T-helper 2 cell treated with Interferon-gamma antibody and Interleukin-4, amounts not matched to agents 5 μg/mL and 100 μg/mL, for 36 hours (primary cell): ENCODE measurements at regions not wholly inside any gene's neighbourhood (a gene's known extent, or its start where the extent isn't known, plus 50 kb on each side); places are given as distances from the start of the nearest gene placed in this dataset.

Source experiments
- DNase-seq: peaks from one replicate; pipeline ENCODE4 v3.0.0; 2021; ENCODE audit warnings: low spot score
- H3K27ac Mint-ChIP-seq: one replicate; pipeline ENCODE4 v1.8.0; 2021; ENCODE audit warnings: mild to moderate bottlenecking, mixed read lengths
- H3K27me3 Mint-ChIP-seq: one replicate; pipeline ENCODE4 v1.8.0; 2021; ENCODE audit warnings: low read depth, mixed read lengths
- H3K36me3 Mint-ChIP-seq: one replicate; pipeline ENCODE4 v1.8.0; 2021; ENCODE audit warnings: low read depth, mixed read lengths
- H3K4me1 Mint-ChIP-seq: one replicate; pipeline ENCODE4 v1.8.0; 2021; ENCODE audit warnings: low read depth, mixed read lengths
- H3K4me3 Mint-ChIP-seq: one replicate; pipeline ENCODE4 v1.8.0; 2022; ENCODE audit warnings: mild to moderate bottlenecking, moderate library complexity, mixed read lengths
- H3K9me3 Mint-ChIP-seq: one replicate; pipeline ENCODE4 v1.8.0; 2021; ENCODE audit warnings: mixed read lengths

- H3K9me3 Mint-ChIP-seq: peaks cover 49% of the 10 kb centered on the region
- no peak for DNase-seq
- H3K4me1 Mint-ChIP-seq: no peaks in the 10 kb centered on the region
- no peak overlapping the region for H3K4me3 Mint-ChIP-seq
- H3K27ac Mint-ChIP-seq: no peak overlapping the region
- H3K36me3 Mint-ChIP-seq: no peaks in the 10 kb centered on the region
- H3K27me3 Mint-ChIP-seq: no peaks in the 10 kb centered on the region
These were observed 231.6 kb downstream of the SNRPN start for GRCh38 chr15:25186411-25186810.

- H3K9me3 Mint-ChIP-seq: peaks cover 50% of the 10 kb centered on the region
- H3K4me1 Mint-ChIP-seq: no peaks in the 10 kb centered on the region
- no peak overlapping the region for H3K27ac Mint-ChIP-seq
- no peak for DNase-seq
- no peaks in the 10 kb centered on the region for H3K36me3 Mint-ChIP-seq
- H3K27me3 Mint-ChIP-seq: no peaks in the 10 kb centered on the region
- H3K4me3 Mint-ChIP-seq: no peak overlapping the region
These were observed 232.3 kb downstream of the SNRPN start for GRCh38 chr15:25186906-25187645.

GRCh38 chr15:25188051-25188450, 233.3 kb downstream of the SNRPN start:
- Mint-ChIP-seq H3K36me3 (no peaks in the 10 kb centered on the region), H3K4me3 (no peak overlapping the region), H3K4me1 (no peaks in the 10 kb centered on the region), H3K27ac (no peak overlapping the region), H3K9me3 (peaks cover 45% of the 10 kb centered on the region), H3K27me3 (no peaks in the 10 kb centered on the region)
- no peak for DNase-seq

- H3K9me3 Mint-ChIP-seq: peaks cover 45% of the 10 kb centered on the region
- no peak overlapping the region for H3K4me3 Mint-ChIP-seq
- H3K4me1 Mint-ChIP-seq: no peaks in the 10 kb centered on the region
These were observed 233.8 kb downstream of the SNRPN start for GRCh38 chr15:25188551-25189101.

GRCh38 chr15:25189551-25189950, 234.8 kb downstream of the SNRPN start:
- H3K4me3 Mint-ChIP-seq: no peak overlapping the region
- H3K27me3 Mint-ChIP-seq: no peaks in the 10 kb centered on the region
- H3K36me3 Mint-ChIP-seq: no peaks in the 10 kb centered on the region
- no peak for DNase-seq
- H3K27ac Mint-ChIP-seq: no peak overlapping the region
- H3K4me1 Mint-ChIP-seq: no peaks in the 10 kb centered on the region
- peaks cover 45% of the 10 kb centered on the region for H3K9me3 Mint-ChIP-seq

More at GRCh38 chr15:25188551-25189101, 233.8 kb downstream of the SNRPN start:
- DNase-seq: no peak
- Mint-ChIP-seq H3K36me3 (no peaks in the 10 kb centered on the region), H3K27ac (no peak overlapping the region), H3K27me3 (no peaks in the 10 kb centered on the region)

GRCh38 chr15:25192651-25193050, 237.9 kb downstream of the SNRPN start:
- Mint-ChIP-seq H3K27ac (no peak overlapping the region), H3K9me3 (peaks cover 41% of the 10 kb centered on the region), H3K4me1 (no peaks in the 10 kb centered on the region)

GRCh38 chr15:25207369-25207768, 231.5 kb downstream of the UBE3A start:
- H3K9me3 Mint-ChIP-seq: no peaks in the 10 kb centered on the region
- H3K4me3 Mint-ChIP-seq: no peak overlapping the region
- H3K27me3 Mint-ChIP-seq: no peaks in the 10 kb centered on the region
- no peaks in the 10 kb centered on the region for H3K4me1 Mint-ChIP-seq
- H3K27ac Mint-ChIP-seq: no peak overlapping the region
- no peak for DNase-seq
- no peaks in the 10 kb centered on the region for H3K36me3 Mint-ChIP-seq

More at GRCh38 chr15:25192651-25193050, 237.9 kb downstream of the SNRPN start:
- no peak for DNase-seq
- Mint-ChIP-seq H3K27me3 (no peaks in the 10 kb centered on the region), H3K36me3 (no peaks in the 10 kb centered on the region), H3K4me3 (no peak overlapping the region)

GRCh38 chr15:25208735-25209134, 230.1 kb downstream of the UBE3A start:
- Mint-ChIP-seq H3K27me3 (no peaks in the 10 kb centered on the region), H3K4me3 (no peak overlapping the region), H3K4me1 (no peaks in the 10 kb centered on the region), H3K27ac (no peak overlapping the region), H3K36me3 (no peaks in the 10 kb centered on the region), H3K9me3 (no peaks in the 10 kb centered on the region)
- no peak for DNase-seq

- Mint-ChIP-seq H3K9me3 (peaks cover 37% of the 10 kb centered on the region), H3K4me1 (no peaks in the 10 kb centered on the region), H3K4me3 (no peak overlapping the region), H3K27me3 (no peaks in the 10 kb centered on the region), H3K27ac (no peak overlapping the region), H3K36me3 (no peaks in the 10 kb centered on the region)
- no peak for DNase-seq
These were observed 218.0 kb downstream of the UBE3A start for GRCh38 chr15:25220834-25221233.

GRCh38 chr15:25224396-25224795, 214.4 kb downstream of the UBE3A start:
- Mint-ChIP-seq H3K27me3 (no peaks in the 10 kb centered on the region), H3K4me3 (no peak overlapping the region), H3K9me3 (peaks cover 18% of the 10 kb centered on the region), H3K27ac (no peak overlapping the region), H3K36me3 (no peaks in the 10 kb centered on the region), H3K4me1 (no peaks in the 10 kb centered on the region)
- DNase-seq: no peak

- H3K9me3 Mint-ChIP-seq: peaks cover 17% of the 10 kb centered on the region
- H3K4me1 Mint-ChIP-seq: no peaks in the 10 kb centered on the region
- H3K36me3 Mint-ChIP-seq: no peaks in the 10 kb centered on the region
- no peak overlapping the region for H3K4me3 Mint-ChIP-seq
- DNase-seq: no peak
- no peak overlapping the region for H3K27ac Mint-ChIP-seq
- H3K27me3 Mint-ChIP-seq: no peaks in the 10 kb centered on the region
These were observed 212.5 kb downstream of the UBE3A start for GRCh38 chr15:25226360-25226759.

GRCh38 chr15:25228261-25228660, 210.6 kb downstream of the UBE3A start:
- Mint-ChIP-seq H3K9me3 (peaks cover 13% of the 10 kb centered on the region), H3K27ac (no peak overlapping the region), H3K4me1 (no peaks in the 10 kb centered on the region)

GRCh38 chr15:25230442-25230841, 208.4 kb downstream of the UBE3A start:
- DNase-seq: no peak
- H3K36me3 Mint-ChIP-seq: no peaks in the 10 kb centered on the region
- no peaks in the 10 kb centered on the region for H3K4me1 Mint-ChIP-seq
- peaks cover 15% of the 10 kb centered on the region for H3K9me3 Mint-ChIP-seq
- H3K27me3 Mint-ChIP-seq: no peaks in the 10 kb centered on the region
- H3K27ac Mint-ChIP-seq: no peak overlapping the region
- H3K4me3 Mint-ChIP-seq: no peak overlapping the region

More at GRCh38 chr15:25228261-25228660, 210.6 kb downstream of the UBE3A start:
- H3K4me3 Mint-ChIP-seq: no peak overlapping the region
- H3K36me3 Mint-ChIP-seq: no peaks in the 10 kb centered on the region
- H3K27me3 Mint-ChIP-seq: no peaks in the 10 kb centered on the region
- no peak for DNase-seq

- no peaks in the 10 kb centered on the region for H3K36me3 Mint-ChIP-seq
These were observed 205.0 kb downstream of the UBE3A start for GRCh38 chr15:25233766-25234350.

More at GRCh38 chr15:25233766-25234350, 205.0 kb downstream of the UBE3A start:
- H3K27ac Mint-ChIP-seq: no peak overlapping the region
- no peaks in the 10 kb centered on the region for H3K4me1 Mint-ChIP-seq
- no peak overlapping the region for H3K4me3 Mint-ChIP-seq
- H3K9me3 Mint-ChIP-seq: peaks cover 28% of the 10 kb centered on the region
- no peak for DNase-seq
- no peaks in the 10 kb centered on the region for H3K27me3 Mint-ChIP-seq
